Stimulated activated CD4-positive, alpha-beta T cell treated with anti-CD3 and anti-CD28 coated beads, TNF-alpha, amount 100 ng/mL, for 4 hours (primary cell): ENCODE measurements at regions not wholly inside any gene's neighbourhood (a gene's known extent, or its start where the extent isn't known, plus 50 kb on each side); places are given as distances from the start of the nearest gene placed in this dataset.

ENCODE experiments used
- DNase-seq, 3 experiments: peaks; one replicate each; pipeline ENCODE4 v3.0.0-alpha.2; 2020; ENCODE audit warnings: low read depth in 3 of 3

DNA sequence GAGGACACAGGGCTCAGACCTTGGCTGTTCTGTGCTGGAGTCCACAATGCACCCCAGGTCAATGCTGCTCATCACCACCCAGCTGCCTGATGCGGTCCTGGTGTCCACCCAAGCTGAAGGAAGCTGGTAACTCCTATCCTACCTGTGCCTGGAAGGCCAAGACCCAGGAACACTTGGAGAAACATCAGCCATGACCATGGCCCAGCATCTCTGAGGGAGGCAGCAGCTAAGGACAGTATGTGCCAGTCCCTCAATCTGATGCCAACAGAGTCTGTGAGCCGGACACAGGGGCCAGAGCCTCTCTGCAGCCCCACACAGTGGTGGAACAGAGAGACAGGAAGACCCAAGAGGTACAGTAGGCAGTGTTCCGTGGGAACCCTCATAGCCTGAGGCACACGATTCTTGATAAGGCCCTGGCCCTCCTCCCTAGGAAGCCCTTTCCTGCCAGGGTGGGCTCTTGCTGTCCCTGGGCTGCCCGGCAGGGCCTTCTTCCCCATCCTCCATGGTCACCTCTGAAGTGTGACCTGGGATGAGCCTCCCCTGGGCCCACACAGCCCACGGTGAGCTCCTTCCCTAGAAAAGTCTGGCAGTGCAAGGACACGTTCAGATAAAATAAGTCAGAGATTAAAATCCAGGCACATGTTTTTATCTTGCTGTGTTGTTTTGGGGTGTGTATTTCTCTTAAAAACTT, 170.7 kb downstream of the THBS2 start:
- DNase-seq: no peak

DNA sequence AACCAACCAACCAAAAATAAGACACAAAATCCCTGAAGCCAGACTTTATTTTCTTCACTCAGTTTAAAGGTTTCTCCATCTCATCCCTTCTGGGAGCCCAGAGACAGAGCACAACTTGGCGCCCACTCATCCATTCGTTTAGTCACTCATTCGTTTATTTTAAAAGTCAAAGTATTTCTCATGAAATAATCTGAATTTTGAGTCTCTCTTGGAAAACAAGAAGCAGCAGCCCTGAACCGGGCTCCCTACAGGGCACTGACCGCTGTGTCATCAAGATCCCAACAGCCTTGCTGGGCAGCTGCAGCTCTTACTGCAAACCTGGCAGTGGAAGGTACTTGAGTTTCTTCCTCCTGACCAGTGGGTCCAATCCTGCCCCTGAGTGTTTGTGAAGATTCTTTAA, 171.6 kb downstream of the THBS2 start:
- no peak for DNase-seq

DNA sequence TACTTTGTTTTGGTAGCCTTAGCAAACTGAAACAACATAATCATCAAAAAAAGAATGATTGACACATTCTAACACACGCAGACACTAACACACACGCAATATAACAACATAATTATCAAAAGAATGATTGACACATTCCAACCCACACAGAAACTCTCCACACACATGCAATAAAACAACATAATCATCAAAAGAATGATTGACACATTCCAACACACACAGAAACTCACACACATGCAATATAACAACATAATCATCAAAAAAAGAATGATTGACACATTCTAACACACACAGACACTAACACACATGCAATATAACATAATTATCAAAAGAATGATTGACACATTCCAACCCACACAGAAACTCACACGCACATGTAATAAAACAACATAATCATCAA, 172.4 kb downstream of the THBS2 start:
- DNase-seq: no peak

DNA sequence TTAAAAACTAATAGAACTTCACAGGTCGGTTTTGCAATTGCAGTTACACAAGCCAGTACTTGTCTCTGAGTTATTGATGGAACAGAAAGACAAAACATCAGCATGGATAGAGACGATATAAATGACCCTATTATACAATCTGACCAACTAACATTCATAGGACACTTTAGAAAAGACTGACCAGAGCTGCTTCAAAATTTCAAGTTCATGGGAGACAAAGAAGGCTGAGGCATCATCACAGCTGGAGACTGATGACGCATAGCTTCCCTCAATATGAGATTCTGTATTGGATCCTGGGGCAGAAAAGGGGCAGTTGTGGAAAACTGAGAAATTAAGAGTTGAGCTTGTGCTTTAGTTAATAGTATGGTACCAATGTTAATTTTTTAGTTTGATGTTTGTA, 174.0 kb downstream of the THBS2 start:
- no peak for DNase-seq

DNA sequence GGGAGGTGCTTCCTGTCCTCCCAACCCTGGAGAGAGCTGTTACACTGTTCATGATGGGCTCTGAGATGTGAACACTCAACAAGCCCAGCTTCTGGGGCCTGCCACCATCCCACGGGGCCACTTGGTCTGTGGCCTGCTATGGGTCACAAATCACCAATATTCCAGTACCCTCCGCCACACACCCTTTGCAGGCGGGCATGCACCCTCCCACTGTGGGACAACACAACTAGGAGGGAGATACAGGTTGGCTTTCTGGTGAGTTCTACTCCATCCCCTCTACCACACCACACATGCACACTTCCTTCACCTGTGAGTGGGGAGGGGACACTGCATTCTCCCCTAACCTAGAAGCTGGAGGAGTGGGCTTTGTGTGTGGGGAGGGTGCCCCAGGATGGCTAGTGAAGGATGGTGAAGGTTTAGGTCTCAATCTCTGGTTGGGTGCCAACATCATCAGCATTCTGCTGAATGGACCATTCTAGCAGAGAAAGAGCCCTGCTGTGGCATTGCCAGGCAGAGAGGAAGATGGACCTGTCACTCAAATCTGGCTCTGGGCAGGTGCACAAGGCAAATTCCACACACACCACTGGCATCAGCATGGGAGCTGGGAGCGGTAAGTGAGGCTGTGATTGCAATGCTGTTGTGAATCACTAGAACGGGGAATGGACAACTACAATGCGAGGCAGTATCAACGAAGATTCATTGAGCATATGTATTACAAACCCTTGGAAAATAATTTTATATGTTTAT, 175.1 kb downstream of the THBS2 start:
- no peak for DNase-seq

DNA sequence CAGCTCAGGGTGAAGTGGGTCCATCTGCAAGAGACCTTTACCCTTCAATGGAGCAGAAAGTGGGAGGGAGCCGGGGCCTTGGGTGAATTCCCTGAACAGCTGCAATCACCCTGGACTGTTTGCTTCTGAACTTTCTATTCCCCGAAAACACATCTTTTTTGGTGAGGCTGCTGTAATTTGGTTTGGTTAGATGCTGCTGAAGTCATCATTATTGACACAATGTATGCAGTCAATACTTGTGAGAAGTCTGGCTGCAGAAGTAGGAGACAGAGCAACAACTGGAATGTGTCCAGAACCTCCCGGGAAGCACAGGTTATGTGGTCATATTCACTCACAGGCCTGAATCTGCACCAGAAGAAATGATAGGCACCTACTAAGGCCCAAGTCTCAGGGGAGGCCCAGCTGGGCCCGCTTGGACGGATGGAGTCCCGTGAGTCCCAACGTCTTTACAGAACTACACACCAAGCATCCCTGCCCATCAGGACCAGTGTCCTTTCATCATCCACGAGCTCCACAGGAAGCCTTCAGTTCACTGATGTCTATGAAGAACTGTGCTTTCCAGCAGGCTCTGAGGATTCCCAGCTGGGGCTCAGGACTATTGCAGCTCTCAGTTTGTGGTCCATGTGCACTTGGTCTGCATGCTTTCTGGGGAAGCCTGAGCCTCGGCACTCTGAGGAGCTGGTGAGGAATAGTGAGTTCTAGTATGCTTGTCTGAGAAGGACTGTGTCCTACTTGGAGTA, 177.6 kb downstream of the THBS2 start:
- DNase-seq: no peak

DNA sequence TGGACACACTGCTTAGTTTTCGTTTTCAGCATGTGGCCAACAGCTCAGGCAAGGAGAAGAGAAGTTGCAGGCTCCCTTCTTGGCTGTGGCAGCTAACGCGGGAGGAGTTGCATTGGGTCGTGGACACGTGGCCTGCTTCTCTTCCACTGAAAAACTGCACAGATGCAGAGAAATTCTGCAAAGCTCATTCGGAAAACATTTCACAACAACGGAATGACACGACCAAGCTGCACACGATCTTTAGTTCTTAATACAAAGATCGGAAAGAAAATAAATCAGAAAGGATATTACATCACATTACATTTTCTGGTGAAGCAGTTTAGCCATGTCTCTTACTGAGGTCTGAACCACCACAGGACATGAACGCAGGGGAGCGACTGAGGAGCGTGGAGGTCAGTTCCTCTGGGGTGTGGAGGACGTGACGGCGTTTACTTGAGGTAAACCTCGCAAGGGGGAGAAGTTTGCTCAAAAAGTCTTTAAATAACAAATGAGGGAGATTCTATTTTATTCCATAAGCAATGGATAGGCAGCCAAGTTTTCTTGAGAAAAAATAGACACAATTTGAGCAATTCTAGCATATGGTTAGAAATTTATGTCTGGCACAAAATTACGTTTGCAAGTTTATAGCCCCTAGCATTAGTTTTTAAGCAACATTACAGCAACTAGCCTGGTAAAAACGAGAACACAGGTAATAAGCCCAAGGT, 178.3 kb downstream of the THBS2 start:
- no peak for DNase-seq

DNA sequence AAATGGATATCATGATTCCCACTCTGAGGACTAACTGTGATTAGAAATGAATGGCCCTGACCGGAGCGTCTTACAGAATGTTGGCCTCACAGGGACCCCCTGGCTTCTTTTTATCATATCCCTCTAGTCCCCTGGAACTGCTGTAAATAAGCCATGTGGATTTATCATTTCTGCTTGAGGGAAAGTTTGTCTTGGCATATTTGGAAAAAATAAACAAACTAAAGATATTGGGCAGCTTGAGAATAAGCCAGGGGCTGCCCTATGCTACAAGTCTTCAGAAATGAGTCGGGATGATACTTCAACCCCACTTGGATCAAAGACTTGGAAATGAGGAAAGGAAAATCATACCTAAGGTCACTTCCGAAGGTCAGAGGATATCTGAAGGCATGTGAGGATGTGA, 179.1 kb downstream of the THBS2 start:
- DNase-seq: no peak

DNA sequence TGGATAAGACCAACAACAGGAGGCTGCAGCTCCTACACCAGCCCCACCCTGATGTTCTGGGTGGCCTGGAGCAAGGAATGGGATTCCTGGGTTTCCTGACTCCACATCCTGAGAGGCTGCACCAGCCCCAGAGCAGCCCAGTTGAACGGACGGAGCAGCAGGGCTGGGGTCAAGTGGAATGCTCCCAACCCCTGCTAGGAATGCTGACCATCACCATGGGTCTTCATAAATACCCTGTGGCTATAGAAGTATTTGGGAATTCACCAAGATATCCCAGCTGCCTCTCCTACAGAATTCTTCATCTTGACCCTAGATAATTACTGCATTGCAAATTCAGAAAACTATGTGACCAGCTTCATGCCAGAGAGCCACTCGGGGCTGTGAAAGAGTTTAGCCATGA, 180.3 kb downstream of the THBS2 start:
- no peak for DNase-seq

DNA sequence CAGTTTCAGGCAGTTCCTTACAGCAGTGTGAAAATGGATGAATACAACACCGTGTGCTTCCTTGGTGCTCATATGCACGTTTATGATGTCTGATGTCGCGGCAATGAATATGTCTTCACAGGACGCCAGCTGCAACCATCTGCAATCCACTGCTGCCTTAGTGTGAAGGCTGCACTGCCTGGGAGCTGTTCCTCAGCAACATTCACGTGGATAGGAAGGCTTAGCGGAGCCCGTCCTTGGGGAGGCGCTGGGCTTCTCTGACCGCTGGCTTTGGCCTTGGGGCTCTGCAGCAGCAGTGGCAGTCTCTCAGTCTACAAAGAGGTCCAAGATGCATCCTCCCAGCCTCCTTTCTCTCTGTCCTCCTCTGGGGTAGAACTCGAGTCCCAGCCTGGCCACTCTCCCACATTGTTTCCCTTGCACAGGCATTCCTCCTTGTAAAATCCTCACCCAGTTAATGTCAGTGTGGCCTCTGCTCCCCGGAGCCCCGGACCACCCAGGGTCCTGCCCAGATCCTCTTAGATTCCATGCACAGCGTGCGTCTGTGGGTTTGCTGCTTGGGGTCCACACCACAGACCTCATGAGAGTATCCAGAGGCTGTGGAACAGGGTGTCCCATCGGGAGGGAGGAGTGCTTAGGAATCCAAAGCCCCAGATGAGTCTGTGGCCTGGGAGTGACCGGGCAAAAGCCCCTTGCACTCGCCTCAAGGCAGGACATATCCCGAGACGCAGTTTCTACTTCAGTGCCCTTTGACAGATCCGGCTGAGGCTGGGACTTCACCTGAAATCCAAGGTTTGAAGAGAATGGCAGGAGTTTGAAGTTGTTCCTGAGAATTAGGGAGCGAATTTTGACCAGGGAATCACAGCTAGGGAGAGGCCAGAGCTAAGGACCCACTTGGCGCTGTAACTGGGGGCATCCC, 181.3 kb downstream of the THBS2 start:
- DNase-seq: no peak

DNA sequence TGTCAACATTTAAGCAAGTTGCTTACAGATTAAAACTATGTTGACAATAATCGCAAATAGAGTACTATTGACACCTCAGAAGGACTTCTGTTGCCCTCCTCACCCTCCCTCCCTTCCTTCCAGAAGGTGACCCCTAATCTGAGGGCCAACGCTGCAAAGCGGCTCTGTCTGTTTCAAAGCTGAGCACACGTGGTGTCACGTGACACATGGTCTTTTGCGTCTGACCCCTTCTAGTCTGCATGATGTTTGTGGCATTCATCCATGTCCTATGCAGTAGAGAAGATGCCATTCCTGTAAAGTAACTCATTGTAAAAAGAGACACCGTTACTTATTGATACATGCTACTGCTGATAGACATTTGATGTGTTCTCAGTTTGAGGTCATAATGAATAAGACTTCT, 182.3 kb downstream of the THBS2 start:
- no peak for DNase-seq

DNA sequence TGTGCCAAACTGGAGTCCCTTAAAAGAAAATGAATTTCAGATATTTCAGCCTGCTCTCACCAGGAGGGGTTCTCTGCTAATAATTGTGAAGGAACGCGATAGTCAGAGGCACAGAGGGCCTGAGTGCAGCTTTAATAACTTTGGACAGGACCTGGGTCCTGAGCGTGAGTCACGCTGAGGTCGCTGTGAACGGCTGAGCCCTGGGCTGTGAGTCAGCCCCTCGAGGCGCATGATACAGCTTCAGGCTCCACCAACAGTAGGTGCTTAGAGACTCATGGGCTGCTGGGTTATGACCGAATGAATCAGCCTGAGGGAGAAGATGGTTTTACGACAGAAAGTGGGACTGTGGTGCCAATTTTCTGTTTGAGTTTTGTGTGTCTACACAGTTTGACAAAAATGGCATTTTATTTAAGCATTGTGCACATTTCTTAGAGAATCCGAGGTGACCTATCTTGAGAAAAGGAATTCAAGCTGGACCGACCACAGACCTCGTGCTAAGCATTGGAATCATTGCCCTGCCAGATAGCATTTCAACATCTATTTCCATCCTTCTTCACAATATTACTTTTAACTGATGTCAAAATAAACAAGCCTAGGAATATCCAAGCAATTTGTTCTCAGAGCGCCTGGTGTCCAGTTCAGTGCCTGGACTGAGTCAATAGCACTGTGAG, 183.0 kb downstream of the THBS2 start:
- no peak for DNase-seq

DNA sequence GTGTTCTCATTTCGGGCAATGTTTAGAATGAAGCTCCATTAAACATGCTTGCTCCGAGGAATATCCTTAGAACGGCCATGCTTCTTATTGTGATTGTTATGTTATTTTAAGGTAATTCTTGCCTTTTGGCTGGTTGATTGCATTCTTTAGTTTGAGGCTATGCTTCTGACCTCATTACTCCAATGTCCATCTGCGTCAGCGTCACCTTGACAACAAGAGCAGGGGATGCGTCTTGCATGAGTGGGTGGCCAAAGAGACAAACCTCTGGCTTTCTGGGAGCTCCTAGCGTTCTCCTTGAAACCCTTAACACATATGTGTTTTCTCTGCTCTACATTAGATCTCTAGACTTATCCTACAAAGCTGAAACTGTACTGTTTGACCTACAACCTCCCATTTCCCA, 184.3 kb downstream of the THBS2 start:
- DNase-seq: no peak

DNA sequence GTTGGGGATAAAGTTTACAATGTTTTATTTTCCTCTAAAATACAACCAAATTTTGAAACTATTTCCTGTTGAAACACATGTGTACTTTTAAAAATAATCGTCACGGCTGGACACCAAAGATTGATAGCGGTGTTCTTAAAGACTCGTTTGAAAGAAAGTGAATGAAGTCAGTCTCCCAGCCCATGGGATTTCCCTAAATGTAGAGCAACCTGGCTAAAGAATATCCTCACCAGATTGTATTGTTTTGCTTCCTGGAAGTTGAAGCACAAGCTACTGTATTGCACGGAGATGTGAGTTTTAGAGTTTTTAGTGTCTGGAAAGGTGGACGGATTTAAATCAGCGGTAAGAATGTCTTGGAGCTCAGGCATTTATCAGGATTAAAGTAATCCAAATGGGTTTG, 189.5 kb downstream of the THBS2 start:
- no peak for DNase-seq

DNA sequence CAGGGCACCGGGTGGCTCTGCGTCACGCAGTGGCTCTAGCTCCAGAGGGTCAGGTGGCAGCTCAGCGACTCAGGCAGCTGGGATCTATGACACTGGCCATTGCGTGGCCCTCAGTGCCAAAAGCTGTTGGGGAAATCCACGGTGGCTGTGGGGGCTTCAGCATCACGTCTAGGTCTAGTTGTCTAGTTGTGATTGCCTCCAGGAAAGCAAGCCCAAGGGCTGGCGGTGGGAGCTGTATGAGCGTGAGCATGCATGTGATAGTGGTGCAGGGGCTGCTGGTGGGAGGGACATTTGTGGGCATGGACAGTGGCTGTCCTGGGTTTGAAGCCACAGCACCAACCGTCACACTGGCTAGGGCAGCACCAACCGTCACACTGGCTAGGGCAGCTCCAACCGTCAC, 191.4 kb downstream of the THBS2 start:
- DNase-seq: no peak

DNA sequence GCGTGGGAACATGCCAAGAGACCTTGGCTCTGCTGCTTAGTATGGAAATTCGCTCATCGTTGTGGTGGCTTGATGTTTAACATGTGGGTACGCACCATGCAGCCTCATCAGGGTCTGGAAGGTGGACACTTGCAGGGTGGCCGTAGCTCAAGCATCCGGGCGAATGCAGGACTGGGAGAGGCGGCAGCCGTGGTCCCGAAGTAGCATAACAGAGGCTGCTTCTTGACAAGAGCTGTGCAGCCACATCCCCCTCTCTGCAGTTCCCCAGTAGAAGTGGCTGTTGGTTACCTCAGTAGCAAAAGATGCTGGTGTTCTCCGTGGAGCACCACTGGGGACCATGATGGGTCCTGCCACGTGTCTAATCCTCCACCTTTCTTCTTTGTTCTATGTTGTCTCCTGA, 195.0 kb downstream of the THBS2 start:
- DNase-seq: no peak

DNA sequence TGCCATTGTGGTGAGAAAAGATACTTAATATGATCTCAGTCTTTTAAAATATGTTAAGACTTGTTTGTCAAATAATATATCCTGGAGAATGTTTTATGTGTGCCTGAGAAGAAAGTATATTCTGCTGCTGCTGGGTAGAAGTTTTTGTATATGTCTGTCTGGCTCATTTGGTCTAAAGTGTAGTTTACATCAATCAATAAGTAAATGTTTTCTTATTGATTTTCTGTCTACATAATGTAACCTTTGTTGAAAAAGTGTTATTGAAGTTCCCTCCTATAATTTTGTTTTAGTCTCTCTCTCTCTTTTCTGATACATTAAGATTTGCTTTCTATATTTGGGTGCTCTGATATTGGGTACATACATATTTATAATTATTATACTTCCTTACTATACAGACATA, 201.2 kb downstream of the THBS2 start:
- no peak for DNase-seq

DNA sequence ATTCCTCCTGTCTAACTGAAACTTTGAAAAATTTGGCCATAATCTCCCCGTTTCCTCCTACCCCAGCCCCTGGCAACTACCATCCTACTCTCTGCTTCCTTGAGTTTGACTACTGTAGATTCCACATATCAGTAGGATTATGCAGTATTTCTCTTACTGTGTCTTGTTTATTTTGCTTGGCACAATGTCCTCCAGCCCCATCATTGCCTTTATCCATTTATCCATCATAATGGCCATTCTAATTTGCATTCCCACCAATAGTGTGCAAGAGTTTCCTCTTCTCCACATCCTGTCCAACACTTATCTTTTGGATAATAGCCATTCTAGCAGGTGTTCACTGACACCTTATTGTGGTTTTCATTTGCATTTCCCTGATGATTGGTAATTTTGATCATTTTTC, 202.3 kb downstream of the THBS2 start:
- no peak for DNase-seq

DNA sequence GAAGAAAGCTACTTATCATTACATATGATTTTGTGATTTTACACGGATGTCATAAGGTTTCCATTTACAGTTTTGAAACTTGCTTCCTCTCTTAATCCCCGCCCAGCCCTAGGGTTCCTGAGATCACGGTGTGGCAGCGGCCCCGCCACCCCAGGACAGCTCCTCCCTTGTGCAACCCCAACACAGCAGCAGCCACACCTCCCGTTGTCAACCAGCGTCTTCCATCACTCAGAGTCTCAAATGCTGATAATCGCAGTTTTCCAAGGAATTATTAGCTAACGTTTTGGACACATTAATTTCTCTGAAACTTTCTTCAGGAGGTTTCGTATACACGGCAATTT, 204.8 kb downstream of the THBS2 start:
- no peak for DNase-seq

DNA sequence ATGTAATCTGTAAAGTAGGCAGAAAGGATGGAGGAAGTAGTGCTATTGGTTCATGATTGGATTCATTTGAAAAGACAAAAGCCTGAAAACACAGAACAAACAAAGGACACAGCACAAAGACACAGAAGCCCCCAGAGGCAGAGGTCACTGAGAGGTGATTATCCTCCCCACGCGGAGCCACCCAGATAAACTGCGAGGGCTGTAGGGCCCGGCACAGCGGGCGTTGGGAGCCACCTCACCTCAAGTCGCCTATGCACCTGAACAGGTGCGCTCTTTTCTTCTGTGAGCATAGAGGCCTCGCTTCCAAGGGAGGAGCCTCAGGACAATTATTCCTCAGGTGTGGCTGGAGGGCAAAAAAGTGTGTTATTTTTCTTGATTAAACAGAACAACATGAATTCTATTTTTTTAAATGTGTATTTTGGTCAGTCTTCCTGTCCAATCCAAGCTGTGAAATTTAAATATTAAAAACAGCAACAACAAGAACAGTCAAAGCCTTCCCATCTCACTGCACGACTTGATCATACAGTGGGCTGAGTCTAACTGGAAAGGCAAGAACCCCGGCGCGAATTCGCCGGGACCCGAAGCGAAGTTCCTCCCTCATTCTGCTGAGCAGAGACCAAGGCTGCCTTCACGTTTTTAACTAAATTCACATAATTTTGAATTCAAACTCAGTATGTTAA, 205.3 kb downstream of the THBS2 start:
- no peak for DNase-seq
